D341Med (cell line): ENCODE measurements at regions not wholly inside any gene's neighbourhood (a gene's known extent, or its start where the extent isn't known, plus 50 kb on each side); places are given as distances from the start of the nearest gene placed in this dataset.
"Not testable (repeated sequence)": the region's sequence is repeated elsewhere in the genome, so short reads cannot be mapped to it uniquely, and the experiment has no call there.

Source experiments
- DNase-seq: peaks from one replicate; pipeline ENCODE4 v3.0.0; 2012; ENCODE audit warnings: low spot score

DNA sequence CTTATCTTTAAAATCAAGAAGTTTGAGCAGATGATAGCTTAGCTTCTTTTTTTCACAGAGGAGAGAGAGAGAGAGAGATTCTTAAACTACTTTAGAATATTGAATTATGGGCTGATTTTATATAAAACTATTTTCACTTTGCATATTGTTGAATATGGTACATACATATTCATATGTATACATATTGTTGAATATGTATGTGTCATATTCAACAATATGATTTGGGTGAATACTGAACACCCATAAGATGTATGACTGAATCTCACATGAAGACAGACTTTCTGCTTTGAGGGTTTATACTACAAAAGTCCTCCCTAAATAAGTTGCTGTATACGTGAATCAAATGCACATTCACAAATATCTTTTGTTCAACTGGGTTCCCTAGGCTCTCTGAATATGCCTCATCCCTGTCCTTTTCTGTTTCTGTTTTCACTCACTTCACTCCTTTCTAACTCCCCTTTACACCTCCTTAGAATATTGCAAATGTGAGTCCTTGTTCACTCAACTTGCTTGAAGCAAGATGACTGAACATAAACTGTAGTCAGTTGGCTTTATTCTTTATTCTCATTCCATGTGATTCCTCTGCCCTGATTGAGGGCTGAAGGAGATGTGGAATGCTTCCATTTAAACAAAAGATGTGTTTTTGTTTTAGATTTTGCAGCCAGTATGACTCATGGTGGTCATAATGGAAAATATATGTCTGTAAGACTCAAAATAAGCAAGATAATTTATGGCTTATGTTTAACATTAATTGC, 225.4 kb upstream of the DAB2 start:
- DNase-seq: no peak

DNA sequence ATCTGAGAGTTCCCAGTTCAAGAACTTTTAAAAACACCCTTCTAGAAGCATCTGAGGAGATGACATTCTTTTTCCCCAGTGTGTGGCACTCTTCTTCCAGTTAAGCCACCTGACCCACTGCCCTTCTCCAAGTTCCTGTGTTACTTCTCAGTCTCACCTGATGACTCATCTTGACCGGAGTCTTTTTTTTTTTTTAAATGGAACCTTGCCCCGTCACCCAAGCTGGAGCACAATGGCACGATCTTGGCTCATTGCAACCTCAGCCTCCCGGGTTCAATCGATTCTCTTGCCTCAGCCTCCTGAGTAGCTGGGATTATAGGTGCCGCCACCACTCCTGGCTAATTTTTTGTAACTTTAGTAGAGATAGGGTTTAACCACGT, 224.1 kb upstream of the DAB2 start:
- DNase-seq: no peak

DNA sequence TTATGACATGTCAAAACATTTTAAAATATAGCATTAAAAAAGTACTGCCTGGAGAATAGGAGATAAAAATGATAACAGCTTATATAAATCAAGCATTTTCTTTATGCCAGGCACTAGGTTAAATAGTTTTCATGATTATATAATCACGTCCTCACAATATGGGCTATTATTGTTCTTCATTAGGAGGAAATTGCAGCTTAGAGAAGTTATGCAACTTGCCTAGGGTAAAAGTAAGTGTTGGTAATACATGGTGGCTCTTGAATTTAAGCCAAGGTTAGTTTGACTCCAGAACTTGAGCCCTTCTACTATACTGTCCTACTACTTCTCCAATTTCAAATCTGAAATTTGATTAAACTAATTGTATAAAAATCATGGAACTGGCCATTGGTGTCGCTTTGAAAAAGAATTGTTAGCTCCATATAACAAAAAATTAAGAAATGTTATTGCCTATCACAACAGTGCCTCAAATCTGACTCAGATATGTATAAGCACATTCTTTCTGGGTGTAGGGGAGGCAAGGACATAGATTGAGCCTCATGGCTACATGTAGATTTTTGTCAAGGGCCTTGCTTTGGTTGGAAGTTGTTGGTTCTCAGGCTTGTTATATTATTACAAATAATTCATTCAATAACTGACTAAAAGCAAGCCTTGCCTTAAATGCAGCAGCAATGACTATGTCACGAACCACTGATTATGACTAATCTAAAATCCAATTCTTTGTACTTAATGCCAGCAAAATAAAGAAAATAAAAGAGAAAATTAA, 223.5 kb upstream of the DAB2 start:
- DNase-seq: no peak

DNA sequence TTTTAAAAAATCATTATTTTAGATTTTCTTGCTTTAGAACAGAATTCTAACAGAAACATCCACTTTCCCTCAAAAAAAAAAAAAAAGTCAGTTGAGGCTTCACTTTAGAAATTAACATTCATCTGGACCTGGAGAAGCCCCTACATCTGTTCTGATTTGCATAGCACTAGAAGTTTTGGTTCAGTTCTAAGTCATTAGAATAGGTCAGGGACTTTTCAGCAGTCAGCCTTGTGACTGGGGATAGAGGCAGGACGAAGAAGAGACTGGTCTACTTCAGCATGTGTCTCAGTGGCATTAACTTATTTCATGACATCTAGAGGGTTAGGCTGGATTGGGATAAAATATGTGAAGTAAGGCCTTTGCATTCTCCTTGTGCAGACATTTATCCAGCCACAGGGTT, 215.8 kb upstream of the DAB2 start:
- DNase-seq: no peak

DNA sequence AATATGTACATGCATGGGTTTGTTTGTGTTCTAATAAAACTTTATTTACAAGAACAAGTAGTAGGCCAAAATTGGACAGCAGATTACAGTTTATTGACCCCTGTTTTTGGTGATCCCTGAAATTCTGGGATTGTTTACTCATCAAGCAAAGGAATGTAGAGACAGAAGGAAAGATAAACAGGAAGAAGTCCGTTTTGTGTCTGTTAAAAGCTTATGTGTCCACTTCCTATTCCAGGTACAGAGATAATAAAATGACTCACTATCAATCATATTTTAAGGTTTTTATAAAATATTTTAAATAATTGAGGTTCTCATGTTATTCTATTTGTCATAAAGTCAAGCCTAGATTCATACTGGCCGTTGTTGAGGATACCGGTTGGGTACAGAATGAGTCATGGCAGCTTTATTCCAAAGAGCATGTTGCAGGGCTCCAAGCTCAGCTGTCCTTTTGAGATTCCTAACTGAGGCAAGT, 214.9 kb upstream of the DAB2 start:
- DNase-seq: no peak

DNA sequence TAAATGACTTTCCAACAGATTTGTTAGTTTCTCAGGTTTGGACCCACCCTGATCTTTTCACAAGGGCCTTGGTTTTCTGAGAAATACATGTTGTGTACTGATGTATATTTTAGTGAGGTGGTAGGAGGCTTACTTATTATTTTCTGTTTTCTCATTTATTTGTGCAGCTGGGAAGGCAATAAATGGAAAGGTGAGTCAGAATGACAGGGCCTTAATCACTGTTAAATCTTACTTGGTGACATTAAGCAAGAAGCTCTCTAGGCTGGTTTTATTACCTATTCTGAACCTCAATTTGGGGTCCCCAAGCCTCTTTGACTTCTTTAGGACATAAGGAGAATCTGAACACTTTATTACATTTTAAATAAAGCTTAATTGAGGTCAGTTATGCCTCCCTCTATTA, 214.0 kb upstream of the DAB2 start:
- DNase-seq: no peak

DNA sequence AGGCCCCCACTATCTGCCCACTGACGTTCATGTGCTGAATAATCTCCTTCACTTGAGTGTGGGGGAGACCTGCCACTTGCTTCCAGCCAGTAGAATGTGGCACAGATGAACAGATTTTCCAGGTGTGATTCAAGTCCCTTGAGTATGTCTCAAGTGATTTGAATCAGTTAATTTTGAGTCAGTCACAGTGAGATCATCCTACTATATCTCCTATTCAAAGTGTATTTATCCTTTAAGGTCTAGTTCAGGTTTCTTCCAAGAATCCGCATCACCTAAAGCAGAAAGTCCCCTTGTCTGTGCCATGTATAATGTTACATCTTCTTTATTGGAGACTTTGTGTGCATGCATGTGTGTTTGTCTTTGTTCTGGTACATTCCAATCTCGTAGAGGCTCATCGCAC, 208.3 kb upstream of the DAB2 start:
- DNase-seq: no peak

DNA sequence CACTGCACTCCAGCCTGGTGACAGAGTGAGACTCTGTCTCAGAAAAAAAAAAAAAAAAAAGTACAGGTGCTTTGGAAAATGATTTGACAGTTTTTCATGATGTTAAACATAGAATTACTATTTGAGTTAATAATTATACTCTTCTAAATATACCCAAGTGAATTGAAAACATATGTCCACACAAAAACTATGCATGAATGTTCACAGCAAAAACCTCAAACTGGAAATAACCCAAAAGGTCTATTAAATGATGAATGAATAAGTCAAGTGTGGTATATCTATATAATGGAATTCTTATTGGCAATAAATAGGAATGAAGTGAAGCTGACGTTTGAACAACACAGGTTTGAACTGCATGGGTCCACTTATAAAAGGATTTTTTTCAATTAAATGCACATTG, 207.2 kb upstream of the DAB2 start:
- DNase-seq: no peak

DNA sequence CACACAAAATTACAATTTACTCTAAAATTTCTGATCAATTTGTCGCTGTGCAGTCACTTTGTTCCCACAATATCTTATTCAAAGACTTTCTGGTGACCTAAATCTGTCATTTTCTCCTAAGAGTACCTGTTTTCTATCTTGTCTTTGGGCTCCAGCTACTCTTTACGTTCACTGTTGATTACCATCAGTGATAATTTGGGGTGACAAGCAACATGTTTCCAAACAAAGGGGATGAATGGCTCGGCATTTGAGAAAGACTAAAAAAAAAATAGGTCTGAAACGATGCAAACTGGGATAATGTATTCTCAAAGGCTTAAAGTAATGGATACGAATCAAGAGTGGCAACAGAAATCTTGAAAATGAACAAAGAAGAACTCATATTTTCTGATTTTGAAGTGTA, 205.2 kb upstream of the DAB2 start:
- DNase-seq: no peak

DNA sequence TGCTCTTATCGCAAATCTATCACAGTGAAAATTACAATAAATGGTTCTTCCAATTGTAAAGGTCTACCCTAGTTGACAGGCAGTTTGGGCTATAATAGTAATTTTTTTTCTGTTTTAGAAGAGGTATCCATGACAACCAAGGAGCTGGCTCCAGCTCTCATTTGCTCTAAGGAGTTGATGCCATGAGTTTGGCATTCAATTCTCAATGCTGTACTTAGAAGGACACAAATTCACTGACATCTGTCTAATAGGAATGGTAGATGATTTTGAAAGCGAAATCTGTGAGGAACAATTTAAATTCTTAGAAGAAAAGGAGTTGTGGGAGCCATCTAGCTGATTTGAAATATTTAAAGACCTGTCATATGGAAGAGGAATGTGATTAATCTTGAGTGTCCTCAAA, 203.6 kb upstream of the DAB2 start:
- no peak for DNase-seq

DNA sequence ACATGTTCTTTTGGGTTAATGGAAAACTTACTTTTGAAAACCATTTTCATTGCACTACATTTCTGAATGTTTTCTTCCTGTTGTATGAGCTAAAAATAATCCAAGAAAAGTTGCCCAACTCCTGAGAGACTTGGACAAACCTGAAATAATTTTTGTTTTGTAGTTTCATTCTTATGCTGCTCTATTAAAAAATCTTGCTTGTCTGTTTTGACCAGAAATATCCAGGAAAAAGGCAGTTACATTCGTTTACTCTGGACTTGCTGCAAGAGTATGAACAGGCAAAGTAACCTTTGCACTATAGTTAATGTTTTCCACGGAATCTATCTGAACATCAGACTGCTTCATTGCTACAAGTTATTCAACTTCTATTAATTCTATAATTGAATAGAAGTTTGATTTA, 200.1 kb upstream of the DAB2 start:
- DNase-seq: no peak

DNA sequence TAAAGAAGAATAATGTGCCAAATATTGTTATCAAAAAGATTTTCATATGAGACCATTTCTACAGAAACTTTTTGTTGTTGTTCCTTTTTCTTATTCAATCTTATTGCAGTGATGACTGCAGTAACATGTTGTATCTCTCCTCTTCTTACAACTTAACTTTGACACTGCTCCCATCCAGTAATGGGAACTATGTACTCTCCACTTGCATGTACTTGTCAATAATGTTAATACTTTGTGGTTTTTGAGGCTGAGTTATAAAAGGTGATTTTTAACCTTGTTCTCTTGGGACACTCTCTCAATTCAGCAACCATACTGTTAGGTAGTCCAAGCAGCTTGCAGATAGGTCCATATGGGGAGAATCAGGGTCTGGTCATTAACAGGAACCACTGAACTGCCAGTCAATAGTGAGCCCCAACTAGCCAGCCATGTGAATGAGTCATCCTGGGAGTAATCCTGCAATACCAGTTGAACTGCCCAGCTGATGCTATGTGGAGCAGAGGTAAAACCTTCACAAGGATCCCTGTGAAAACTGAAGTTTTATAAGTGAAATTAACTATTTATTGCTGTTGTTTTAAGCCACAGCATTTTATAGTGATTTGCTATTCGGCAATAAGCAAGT, 199.6 kb upstream of the DAB2 start:
- no peak for DNase-seq

DNA sequence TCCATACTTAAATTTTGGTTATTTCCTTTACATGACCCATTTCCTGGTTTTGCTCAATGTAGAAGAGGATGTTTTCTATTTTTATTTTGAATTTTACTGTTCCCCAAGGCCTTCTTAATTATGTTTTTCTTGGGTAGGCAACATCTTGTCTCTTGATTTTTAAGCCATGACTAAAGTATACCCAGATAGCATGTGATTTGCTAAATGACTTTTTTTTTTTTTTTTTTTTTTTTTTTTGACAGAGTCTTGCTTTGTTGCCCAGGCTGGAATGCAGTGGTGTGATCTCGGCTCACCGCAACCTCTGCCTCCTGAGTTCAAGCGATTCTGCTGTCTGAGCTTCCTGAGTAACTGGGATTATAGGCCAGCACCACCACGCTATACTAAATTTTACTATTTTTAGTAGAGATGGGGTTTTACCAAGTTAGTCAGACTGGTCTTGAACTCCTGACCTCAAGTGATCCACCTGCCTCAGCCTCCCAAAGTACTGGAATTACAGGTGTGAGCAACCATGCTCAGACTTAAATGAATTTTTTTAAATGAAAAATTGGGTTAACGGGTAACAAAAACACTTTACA, 198.6 kb upstream of the DAB2 start:
- no peak for DNase-seq

DNA sequence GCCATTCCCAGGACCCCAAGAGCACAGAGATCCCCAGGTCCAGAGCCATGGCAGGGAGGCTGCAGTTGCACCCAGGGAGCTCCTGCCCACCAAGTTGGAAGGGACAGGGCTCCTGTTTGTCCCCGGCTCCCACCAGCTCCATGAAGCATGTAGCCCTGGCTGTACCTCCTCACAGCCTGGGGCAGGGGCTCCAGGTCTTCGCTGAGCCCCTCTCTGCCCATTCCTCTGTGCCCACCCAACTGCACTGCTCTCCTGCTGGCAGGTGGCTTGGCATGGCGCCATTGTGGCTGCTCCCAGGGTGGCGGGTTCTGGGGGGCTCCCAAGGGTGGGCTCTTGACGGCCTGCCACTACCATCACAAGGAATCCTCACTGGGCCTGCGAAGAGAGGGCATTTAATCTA, 197.5 kb upstream of the DAB2 start:
- DNase-seq: no peak

DNA sequence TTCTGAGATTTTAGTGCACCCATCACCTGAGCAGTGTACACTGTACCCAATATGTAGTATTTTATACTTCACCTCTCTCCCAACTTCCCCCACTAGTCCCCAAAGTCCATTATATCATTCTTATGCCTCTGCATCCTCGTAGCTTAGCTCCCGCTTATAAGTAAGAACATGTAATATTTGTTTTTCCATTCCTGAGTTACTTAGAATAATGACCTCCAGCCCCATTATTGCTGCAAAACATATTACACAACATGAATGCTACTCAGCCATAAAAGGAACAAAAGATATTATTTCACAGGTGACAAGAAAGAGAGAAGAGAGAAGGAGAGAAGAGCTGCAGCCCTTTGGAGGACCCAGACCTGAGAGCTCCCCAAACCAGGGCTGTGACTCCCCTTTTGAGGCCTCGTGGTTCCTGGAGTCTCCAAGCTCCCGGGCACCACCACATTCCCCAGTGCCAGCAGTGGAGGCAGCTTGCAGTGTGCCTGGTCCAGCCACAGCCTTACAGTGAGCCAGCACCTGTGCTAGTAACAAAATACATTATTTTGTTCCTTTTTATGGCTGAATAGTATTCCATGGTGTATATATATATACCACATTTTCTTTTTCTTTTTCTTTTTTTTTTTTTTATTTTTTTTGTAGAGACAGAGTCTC, 194.5 kb upstream of the DAB2 start:
- DNase-seq: no peak

DNA sequence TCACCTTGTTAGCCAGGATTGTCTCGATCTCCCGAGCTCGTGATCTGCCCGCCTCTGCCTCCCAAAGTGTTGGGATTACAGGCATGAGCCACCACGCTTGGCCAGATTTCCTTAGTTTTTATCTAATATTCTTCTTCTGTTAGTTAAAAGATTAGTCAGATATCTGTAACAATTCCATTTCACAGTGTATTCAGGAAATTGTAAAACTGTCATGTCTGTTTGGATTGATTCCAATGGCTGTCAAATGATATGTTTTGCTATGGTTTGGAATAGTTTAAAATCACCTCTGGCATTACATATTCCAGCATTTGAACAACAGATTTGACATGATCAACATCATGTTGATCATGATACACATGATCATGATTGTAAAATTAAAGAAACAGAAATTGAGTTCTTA, 193.6 kb upstream of the DAB2 start:
- DNase-seq: no peak

DNA sequence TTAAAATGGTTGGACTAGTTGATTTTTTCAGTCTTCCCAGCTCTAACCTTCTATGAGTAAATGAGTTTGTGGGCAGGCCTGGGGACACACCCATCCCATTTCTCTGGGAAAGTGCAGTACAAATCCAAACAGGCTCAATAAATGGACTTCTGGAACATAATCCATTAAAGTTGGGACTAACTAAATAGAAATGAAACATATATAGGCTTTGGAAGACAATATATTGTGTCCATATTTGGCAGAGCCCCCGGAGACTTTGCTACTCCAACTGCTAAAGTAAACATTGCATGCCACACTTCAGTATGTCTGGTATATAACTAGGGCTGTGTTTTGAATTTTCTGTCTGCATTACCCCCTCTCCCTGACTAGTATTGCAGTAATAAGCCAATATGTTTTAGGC, 191.4 kb upstream of the DAB2 start:
- no peak for DNase-seq

DNA sequence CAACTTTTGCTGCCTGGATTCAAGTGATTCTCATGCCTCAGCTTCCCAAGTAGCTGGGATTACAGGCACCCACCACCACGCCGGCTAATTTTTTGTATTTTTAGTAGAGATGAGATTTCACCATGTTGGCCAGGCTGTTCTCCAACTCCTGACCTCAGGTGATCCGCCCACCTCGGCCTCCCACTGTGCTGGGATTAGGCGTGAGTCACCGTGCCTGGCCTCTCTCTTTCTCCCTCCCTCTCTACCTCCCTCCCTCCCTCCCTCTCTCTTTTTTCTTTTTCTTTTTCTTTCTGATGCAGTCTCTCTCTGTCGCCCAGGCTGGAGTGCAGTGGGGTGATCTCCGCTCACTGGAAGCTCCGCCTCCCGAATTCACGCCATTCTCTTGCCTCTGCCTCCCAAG, 186.3 kb upstream of the DAB2 start:
- not testable (repeated sequence) for DNase-seq

DNA sequence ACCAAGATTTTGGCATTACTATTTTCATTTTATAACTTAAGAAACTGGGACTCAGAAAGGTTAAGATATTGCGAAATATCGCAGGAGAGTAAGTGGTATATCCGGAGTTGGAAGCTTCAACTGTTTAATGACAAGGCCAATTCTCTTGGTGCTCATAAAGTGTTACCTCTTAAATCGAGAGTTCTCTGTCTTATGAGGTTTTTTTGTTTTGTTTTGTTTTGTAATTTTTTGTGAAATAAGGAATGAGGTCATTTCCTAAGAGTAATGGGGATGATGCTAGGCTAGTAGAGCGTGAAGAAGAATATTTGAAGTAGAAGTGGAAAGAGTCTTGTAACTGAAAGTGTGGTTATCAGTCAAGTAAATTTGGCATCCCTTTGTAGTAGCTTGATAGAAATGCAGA, 183.2 kb upstream of the DAB2 start:
- DNase-seq: no peak

DNA sequence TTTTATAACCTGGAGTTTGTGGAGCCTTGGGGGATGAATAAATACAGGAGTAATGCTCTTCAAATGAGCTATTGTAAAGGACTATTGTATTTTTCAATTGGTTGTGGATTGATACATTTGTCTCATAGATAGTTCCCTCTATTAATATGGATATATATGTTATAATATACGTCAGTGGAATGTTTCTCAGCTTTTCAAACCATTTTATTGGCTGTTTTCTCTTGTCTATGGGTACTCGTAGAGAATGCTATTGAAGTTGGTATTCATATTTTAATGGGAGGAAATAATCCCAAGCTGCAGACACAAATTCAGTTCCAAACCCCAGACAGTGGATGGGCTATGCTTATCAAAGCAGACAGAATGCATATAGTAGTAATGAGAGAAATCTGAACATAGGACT, 181.8 kb upstream of the DAB2 start:
- no peak for DNase-seq

DNA sequence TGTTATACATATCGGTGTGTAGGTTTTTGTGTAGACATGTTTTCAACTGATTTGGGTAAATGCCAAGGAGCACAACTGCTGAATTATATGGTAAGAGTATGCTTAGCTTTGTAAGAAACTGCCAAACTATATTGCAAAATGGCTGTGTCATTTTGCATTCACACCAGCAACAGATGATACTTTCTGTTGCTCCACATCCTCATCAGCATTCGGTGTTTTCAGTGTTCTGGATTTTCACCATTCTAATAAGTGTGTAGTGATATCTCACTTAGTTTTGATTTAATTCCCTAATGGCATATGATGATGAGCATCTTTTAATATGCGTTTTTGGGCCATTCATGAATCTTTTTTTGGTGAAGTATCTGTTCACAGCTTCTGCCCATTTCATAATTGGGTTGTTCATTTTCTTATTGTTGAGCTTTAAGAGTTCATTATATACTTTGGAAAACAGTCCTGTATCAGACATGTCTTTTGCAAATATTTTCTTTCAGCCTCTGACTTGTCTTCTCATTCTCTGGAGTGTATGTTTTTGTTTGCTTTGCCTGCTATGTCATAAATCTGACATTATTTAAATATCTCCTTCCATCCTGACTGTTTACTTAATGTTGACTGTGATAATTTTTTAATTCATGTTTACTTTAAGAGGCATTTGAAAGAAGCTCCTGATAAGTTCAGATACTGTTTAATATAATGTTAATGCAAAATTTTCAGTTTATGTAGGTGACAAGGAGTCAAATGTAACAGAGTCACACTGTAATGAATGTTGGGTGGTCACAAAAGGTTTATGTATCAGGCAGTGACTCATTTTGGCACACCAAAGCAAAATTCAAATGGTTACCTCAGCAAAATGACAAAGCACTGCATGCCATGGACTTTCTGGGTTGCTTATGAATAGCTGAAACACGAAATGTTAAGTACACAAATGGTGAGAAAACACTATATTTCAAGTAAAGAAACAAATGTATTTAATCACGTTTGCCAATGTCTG, 181.1 kb upstream of the DAB2 start:
- no peak for DNase-seq
